Cardiac muscle cell (in vitro differentiated cells and primary cell): ENCODE measurements at regions not wholly inside any gene's neighbourhood (a gene's known extent, or its start where the extent isn't known, plus 50 kb on each side); places are given as distances from the start of the nearest gene placed in this dataset.

Source experiments
- DNase-seq, 2 donors: peaks; one replicate each; pipeline versions ENCODE4 v3.0.0 to v3.0.0-alpha.2; 2010 to 2017; ENCODE audit warnings: low read depth in 1 of 2, low spot score in 1 of 2
- H3K27ac ChIP-seq: fragments of 200-600 bp; sonication (generic); 2 replicates; pipeline ENCODE4 v1.5.1; 2016
- H3K27me3 ChIP-seq: fragments of 200-600 bp; sonication (generic); 2 replicates; pipeline ENCODE4 v1.6.0; 2016; ENCODE audit warnings: control low read depth
- H3K36me3 ChIP-seq: fragments of 200-600 bp; sonication (generic); 2 replicates; pipeline ENCODE4 v1.5.1; 2016; ENCODE audit warnings: control low read depth
- H3K4me1 ChIP-seq: fragments of 200-600 bp; sonication (generic); 2 replicates; pipeline ENCODE4 v1.8.1; 2017; ENCODE audit warnings: low read depth, mild to moderate bottlenecking, mixed run types
- H3K4me3 ChIP-seq: fragments of 200-600 bp; sonication (generic); 2 replicates; pipeline ENCODE4 v1.5.1; 2016; ENCODE audit warnings: mild to moderate bottlenecking
- H3K9me3 ChIP-seq: fragments of 200-600 bp; sonication (generic); 2 replicates; pipeline ENCODE4 v1.5.1; 2017; ENCODE audit warnings: low read depth, mild to moderate bottlenecking, control low read depth
- CTCF ChIP-seq: IDR thresholded peaks from 2 replicates; pipeline ENCODE4 v1.5.1; 2012; ENCODE audit warnings: low read depth, mild to moderate bottlenecking, low read length

GRCh38 chr3:81161851-81162250 lies 599.6 kb downstream of the GBE1 start:
- Histone ChIP-seq H3K4me3 (no peak overlapping the region), H3K36me3 (no peaks in the 10 kb centered on the region), H3K4me1 (no peaks in the 10 kb centered on the region), H3K27me3 (no peaks in the 10 kb centered on the region), H3K9me3 (no peaks in the 10 kb centered on the region), H3K27ac (no peak overlapping the region)
- DNase-seq, result no peak
- TF ChIP-seq CTCF, result no peak

GRCh38 chr3:81161100-81161499 lies 600.3 kb downstream of the GBE1 start:
- Histone ChIP-seq H3K4me1 (no peaks in the 10 kb centered on the region), H3K4me3 (no peak overlapping the region), H3K9me3 (no peaks in the 10 kb centered on the region), H3K36me3 (no peaks in the 10 kb centered on the region), H3K27me3 (no peaks in the 10 kb centered on the region), H3K27ac (no peak overlapping the region)
- no peak for TF ChIP-seq CTCF
- no peak for DNase-seq

- Histone ChIP-seq H3K36me3 (no peaks in the 10 kb centered on the region), H3K9me3 (no peaks in the 10 kb centered on the region), H3K4me3 (no peak overlapping the region), H3K27ac (no peak overlapping the region), H3K27me3 (no peaks in the 10 kb centered on the region), H3K4me1 (no peaks in the 10 kb centered on the region)
- no peak for DNase-seq
- TF ChIP-seq CTCF, result no peak
Measured at GRCh38 chr3:81154611-81155143, 606.8 kb downstream of the GBE1 start.

- DNase-seq, result no peak
Measured at GRCh38 chr3:81152156-81152555, 609.3 kb downstream of the GBE1 start.

GRCh38 chr3:81132995-81133394 lies 628.5 kb downstream of the GBE1 start:
- TF ChIP-seq CTCF, result no peak
- no peak overlapping the region for H3K4me3 ChIP-seq
- no peak for DNase-seq

More at GRCh38 chr3:81152156-81152555, 609.3 kb downstream of the GBE1 start:
- Histone ChIP-seq H3K27me3 (no peaks in the 10 kb centered on the region), H3K27ac (no peak overlapping the region), H3K4me1 (no peaks in the 10 kb centered on the region), H3K36me3 (no peaks in the 10 kb centered on the region), H3K4me3 (no peak overlapping the region), H3K9me3 (no peaks in the 10 kb centered on the region)
- no peak for TF ChIP-seq CTCF

More at GRCh38 chr3:81132995-81133394, 628.5 kb downstream of the GBE1 start:
- Histone ChIP-seq H3K4me1 (no peaks in the 10 kb centered on the region), H3K9me3 (no peaks in the 10 kb centered on the region), H3K27me3 (no peaks in the 10 kb centered on the region), H3K36me3 (no peaks in the 10 kb centered on the region), H3K27ac (no peak overlapping the region)
